ENCODE measurements at regions not wholly inside any gene's neighbourhood (a gene's known extent, or its start where the extent isn't known, plus 50 kb on each side); places are given as distances from the start of the nearest gene placed in this dataset.

GRCh38 chr7:156204820-156205219, 392.6 kb upstream of the SHH start:
- no peak for TF ChIP-seq EZH2 (IDR thresholded peaks at IDR 0.05; ENCODE audit: insufficient read depth, poor library complexity, severe bottlenecking)
- no peak for TF ChIP-seq EZH2phosphoT487 (IDR thresholded peaks at IDR 0.05; ENCODE audit: insufficient read depth, low read depth)

Data from GM23248 (cell line).